ENCODE measurements at regions not wholly inside any gene's neighbourhood (a gene's known extent, or its start where the extent isn't known, plus 50 kb on each side); places are given as distances from the start of the nearest gene placed in this dataset.

DNA sequence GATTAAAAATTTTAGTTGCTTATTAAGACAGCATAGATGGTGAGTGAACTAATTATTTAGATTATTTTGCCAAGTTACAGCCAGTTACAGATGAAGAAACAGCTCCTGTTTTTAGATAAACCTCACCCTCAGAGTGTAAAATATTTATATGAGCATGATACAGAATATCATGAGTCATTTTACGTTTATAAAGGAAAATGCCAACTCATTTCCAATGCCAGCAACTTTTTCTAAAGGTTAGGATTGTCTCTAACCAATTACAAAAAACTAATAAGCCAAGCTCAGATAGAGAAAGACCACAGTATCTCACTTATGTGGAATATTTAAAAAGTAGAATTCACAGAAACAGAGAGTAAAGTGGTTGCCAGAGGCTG, 590.1 kb downstream of the LTN1 start:
- intact Hi-C loops (cut with DNase I): no loop called here
- no peak for ATAC-seq
- H3K27ac ChIP-seq: no peak overlapping the region
- H3K27me3 ChIP-seq (ENCODE audit: insufficient read depth in 3 of 3, low read length in 2 of 3): no peaks in the 10 kb centered on the region
- no peaks in the 10 kb centered on the region for H3K9me3 ChIP-seq
- no peak overlapping the region for H3K4me3 ChIP-seq
- no peak for DNase-seq
- H3K4me1 ChIP-seq: no peaks in the 10 kb centered on the region
- WGBS, 3 donors: 34 to 55% (median 52%) methylated on average over 1 of the region's 1 CpG
- TF ChIP-seq, protein P1, sequence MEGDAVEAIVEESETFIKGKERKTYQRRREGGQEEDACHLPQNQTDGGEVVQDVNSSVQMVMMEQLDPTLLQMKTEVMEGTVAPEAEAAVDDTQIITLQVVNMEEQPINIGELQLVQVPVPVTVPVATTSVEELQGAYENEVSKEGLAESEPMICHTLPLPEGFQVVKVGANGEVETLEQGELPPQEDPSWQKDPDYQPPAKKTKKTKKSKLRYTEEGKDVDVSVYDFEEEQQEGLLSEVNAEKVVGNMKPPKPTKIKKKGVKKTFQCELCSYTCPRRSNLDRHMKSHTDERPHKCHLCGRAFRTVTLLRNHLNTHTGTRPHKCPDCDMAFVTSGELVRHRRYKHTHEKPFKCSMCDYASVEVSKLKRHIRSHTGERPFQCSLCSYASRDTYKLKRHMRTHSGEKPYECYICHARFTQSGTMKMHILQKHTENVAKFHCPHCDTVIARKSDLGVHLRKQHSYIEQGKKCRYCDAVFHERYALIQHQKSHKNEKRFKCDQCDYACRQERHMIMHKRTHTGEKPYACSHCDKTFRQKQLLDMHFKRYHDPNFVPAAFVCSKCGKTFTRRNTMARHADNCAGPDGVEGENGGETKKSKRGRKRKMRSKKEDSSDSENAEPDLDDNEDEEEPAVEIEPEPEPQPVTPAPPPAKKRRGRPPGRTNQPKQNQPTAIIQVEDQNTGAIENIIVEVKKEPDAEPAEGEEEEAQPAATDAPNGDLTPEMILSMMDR (IDR thresholded peaks at IDR 0.05): no peak
- H3K36me3 ChIP-seq (ENCODE audit: insufficient read depth in 1 of 2, low read depth in 1 of 2): no peaks in the 10 kb centered on the region

DNA sequence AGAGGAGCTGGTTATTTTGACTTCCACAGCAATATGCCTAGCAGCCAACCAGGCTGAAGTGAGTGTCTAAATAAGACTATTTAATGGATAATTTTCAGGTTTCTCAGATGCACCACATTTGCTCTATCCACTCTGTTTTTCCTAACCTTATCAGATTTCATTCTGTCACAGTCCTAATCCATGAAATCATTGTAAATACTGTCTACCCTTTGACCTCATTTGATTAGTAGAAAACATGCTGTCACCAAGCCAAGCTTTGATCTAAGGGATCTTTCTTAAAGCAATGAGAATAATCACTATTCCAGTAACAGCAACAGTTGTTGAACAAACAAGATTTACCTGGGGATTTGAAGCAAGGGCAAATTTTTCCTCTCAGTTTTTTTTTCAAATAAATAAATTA, 595.6 kb downstream of the LTN1 start:
- H3K4me1 ChIP-seq: no peaks in the 10 kb centered on the region

DNA sequence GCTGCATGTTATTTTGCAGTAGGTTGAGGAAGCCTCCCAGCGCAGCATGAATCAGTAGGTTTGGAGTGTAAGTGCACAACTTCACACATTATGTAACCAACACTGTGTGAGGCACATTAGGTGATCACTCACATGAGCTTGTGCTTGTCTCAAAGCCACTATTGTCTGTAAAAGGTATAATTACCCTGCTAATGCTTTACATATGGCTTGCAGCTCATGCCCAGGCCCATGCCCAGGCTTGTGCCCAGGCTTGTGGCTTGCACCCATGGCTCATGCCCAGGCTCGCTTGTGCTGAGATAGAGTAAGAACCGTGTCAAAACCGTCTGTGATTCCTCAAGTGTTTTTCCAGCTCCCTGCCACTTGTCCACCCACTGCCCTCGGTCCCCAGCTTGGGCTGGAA, 596.3 kb downstream of the LTN1 start:
- Histone ChIP-seq H3K27ac (no peak overlapping the region), H3K9me3 (no peaks in the 10 kb centered on the region), H3K4me3 (no peak overlapping the region), H3K36me3 (ENCODE audit: insufficient read depth in 1 of 2, low read depth in 1 of 2) (no peaks in the 10 kb centered on the region), H3K4me1 (no peaks in the 10 kb centered on the region), H3K27me3 (ENCODE audit: insufficient read depth in 3 of 3, low read length in 2 of 3) (no peaks in the 10 kb centered on the region)
- intact Hi-C loops (cut with DNase I): no loop called here
- WGBS, 3 donors: 50 to 65% (median 59%) methylated on average over 5 of the region's 5 CpGs
- TF ChIP-seq, protein P1 (IDR thresholded peaks at IDR 0.05): no peak
- ATAC-seq (no peak), DNase-seq (no peak)

More for the DNA sequence above, 595.6 kb downstream of the LTN1 start:
- intact Hi-C loops (cut with DNase I): no loop called here
- Histone ChIP-seq H3K27ac (no peak overlapping the region), H3K4me3 (no peak overlapping the region), H3K9me3 (no peaks in the 10 kb centered on the region), H3K36me3 (ENCODE audit: insufficient read depth in 1 of 2, low read depth in 1 of 2) (no peaks in the 10 kb centered on the region), H3K27me3 (ENCODE audit: insufficient read depth in 3 of 3, low read length in 2 of 3) (no peaks in the 10 kb centered on the region)
- TF ChIP-seq, protein P1 (IDR thresholded peaks at IDR 0.05): no peak
- no peak for ATAC-seq
- DNase-seq: no peak

DNA sequence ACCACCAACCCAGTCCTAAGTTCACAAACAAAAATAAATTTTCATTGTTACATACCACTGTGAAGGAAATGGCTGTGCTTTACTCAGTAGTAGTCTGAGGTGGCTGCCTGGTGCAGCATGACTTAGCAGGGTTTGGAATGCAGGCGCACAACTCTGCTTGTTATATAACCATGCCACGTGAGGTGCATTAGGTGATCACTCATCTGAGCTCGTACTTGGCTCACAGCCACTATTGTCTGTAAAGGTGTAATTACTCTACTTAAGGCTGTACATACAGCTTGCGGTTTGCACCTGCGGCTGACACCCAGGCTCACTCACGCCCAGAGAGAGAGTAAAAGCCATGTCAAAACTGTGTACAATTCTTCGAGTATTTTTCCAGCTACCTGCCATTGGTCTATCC, 599.4 kb downstream of the LTN1 start:
- DNase-seq (no peak), ATAC-seq (peak in 1 of 4 donors; percentile 22)
- H3K27me3 ChIP-seq (ENCODE audit: insufficient read depth in 3 of 3, low read length in 2 of 3): no peaks in the 10 kb centered on the region
- WGBS, 3 donors: 79 to 82% (median 82%) methylated on average over 7 of the region's 7 CpGs
- no peaks in the 10 kb centered on the region for H3K9me3 ChIP-seq
- H3K27ac ChIP-seq: no peak overlapping the region
- no peaks in the 10 kb centered on the region for H3K36me3 ChIP-seq (ENCODE audit: insufficient read depth in 1 of 2, low read depth in 1 of 2)
- H3K4me1 ChIP-seq: no peaks in the 10 kb centered on the region
- no peak overlapping the region for H3K4me3 ChIP-seq
- intact Hi-C loops (cut with DNase I): no loop called here
- TF ChIP-seq, protein P1 (IDR thresholded peaks at IDR 0.05): no peak

Measured in psoas muscle (tissue), 7 donors.